Fibroblast of the aortic adventitia (primary cell): ENCODE measurements at regions not wholly inside any gene's neighbourhood (a gene's known extent, or its start where the extent isn't known, plus 50 kb on each side); places are given as distances from the start of the nearest gene placed in this dataset.

Experiments
- DNase-seq: peaks from one replicate; pipeline ENCODE4 v3.0.0-alpha.2; 2010; ENCODE audit warnings: low read depth
- H3K4me3 ChIP-seq: 2 replicates; pipeline ENCODE4 v1.5.1; 2011; ENCODE audit warnings: low read depth, mild to moderate bottlenecking, control low read depth, low read length, moderate library complexity
- CTCF ChIP-seq: IDR thresholded peaks from 2 replicates; pipeline ENCODE4 v1.5.1; 2011; ENCODE audit warnings: mild to moderate bottlenecking, low read length, control low read depth, inconsistent platforms; ENCODE audit not compliant: insufficient read depth

GRCh38 chr3:25889525-25889917, 99.6 kb downstream of the OXSM start:
- no peak overlapping the region for H3K4me3 ChIP-seq
- no peak for DNase-seq
- TF ChIP-seq CTCF = no peak

GRCh38 chr3:25894101-25894500, 104.2 kb downstream of the OXSM start:
- DNase-seq = no peak
- TF ChIP-seq CTCF = no peak
- H3K4me3 ChIP-seq = no peak overlapping the region

- H3K4me3 ChIP-seq = no peak overlapping the region
- DNase-seq = no peak
- TF ChIP-seq CTCF = no peak
Measured at GRCh38 chr3:25895031-25895430, 105.1 kb downstream of the OXSM start.

GRCh38 chr3:25895443-25895842, 105.6 kb downstream of the OXSM start:
- no peak for TF ChIP-seq CTCF
- no peak for DNase-seq
- H3K4me3 ChIP-seq = no peak overlapping the region

- no peak for DNase-seq
Measured at GRCh38 chr3:25897019-25897418, 107.1 kb downstream of the OXSM start.

GRCh38 chr3:25899352-25900101, 109.6 kb downstream of the OXSM start:
- no peak for DNase-seq
- H3K4me3 ChIP-seq = no peak overlapping the region
- no peak for TF ChIP-seq CTCF

More at GRCh38 chr3:25897019-25897418, 107.1 kb downstream of the OXSM start:
- no peak for TF ChIP-seq CTCF
- no peak overlapping the region for H3K4me3 ChIP-seq

- no peak for DNase-seq
- TF ChIP-seq CTCF = no peak
Measured at GRCh38 chr3:25900161-25900560, 110.3 kb downstream of the OXSM start.

More at GRCh38 chr3:25900161-25900560, 110.3 kb downstream of the OXSM start:
- no peak overlapping the region for H3K4me3 ChIP-seq
